ENCODE measurements at regions not wholly inside any gene's neighbourhood (a gene's known extent, or its start where the extent isn't known, plus 50 kb on each side); places are given as distances from the start of the nearest gene placed in this dataset.

- H3K9ac ChIP-seq (ENCODE audit: low read length), result no peak overlapping the region
- H3K4me3 Mint-ChIP-seq, result no peak overlapping the region
- no peaks in the 10 kb centered on the region for H3K4me1 ChIP-seq (ENCODE audit: control insufficient read depth in 2 of 2, insufficient read depth in 2 of 2, low read length in 2 of 2)
- H3K4me3 ChIP-seq (ENCODE audit: control extremely low read depth in 1 of 5, extremely low read depth in 1 of 5, insufficient read depth in 1 of 5, low read depth in 2 of 5, low read length in 4 of 5), result no peak overlapping the region
- no peak overlapping the region for H2AFZ ChIP-seq (ENCODE audit: insufficient read depth, low read depth, low read length, poor library complexity, severe bottlenecking)
- ATAC-seq (ENCODE audit: low read depth) (no peak), DNase-seq (no peak)
- intact Hi-C loops (cut with micrococcal nuclease), result no loop called here
- WGBS (ENCODE audit: insufficient coverage), result no CpG with 5 or more reads among the region's 7 CpGs
- H3K4me1 Mint-ChIP-seq, result no peaks in the 10 kb centered on the region
- H3K27ac ChIP-seq (ENCODE audit: low read length in 2 of 2), result no peak overlapping the region
- no peaks in the 10 kb centered on the region for H4K20me1 ChIP-seq (ENCODE audit: control insufficient read depth, insufficient read depth, low read length, poor library complexity, severe bottlenecking)
- H3K4me2 ChIP-seq (replicated peaks; ENCODE audit: low read depth, low read length, poor library complexity, severe bottlenecking), result no peak overlapping the region
- H3K27ac Mint-ChIP-seq, result no peak overlapping the region
- no peaks in the 10 kb centered on the region for H3K27me3 ChIP-seq (replicated peaks in 1 of 4; ENCODE audit: control extremely low read depth in 1 of 4, control insufficient read depth in 3 of 4, insufficient read depth in 4 of 4, low read length in 3 of 4)
- H3K79me2 ChIP-seq (ENCODE audit: control insufficient read depth, insufficient read depth, low read length), result no peaks in the 10 kb centered on the region
- ChIA-PET POLR2A (interaction anchor here (0.6 kb wide), 1 partner anchor 169 kb away, joined by 4 read pairs; no protein-coding TSS in a partner anchor), CTCF (no interaction called here)
- TF ChIP-seq, protein P1, sequence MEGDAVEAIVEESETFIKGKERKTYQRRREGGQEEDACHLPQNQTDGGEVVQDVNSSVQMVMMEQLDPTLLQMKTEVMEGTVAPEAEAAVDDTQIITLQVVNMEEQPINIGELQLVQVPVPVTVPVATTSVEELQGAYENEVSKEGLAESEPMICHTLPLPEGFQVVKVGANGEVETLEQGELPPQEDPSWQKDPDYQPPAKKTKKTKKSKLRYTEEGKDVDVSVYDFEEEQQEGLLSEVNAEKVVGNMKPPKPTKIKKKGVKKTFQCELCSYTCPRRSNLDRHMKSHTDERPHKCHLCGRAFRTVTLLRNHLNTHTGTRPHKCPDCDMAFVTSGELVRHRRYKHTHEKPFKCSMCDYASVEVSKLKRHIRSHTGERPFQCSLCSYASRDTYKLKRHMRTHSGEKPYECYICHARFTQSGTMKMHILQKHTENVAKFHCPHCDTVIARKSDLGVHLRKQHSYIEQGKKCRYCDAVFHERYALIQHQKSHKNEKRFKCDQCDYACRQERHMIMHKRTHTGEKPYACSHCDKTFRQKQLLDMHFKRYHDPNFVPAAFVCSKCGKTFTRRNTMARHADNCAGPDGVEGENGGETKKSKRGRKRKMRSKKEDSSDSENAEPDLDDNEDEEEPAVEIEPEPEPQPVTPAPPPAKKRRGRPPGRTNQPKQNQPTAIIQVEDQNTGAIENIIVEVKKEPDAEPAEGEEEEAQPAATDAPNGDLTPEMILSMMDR (IDR thresholded peaks at IDR 0.05), result no peak
- no peak for TF ChIP-seq EZH2 (IDR thresholded peaks at IDR 0.05; ENCODE audit: borderline replicate concordance, insufficient read depth, low read depth, low read length, poor library complexity, severe bottlenecking)
- H3K36me3 ChIP-seq (replicated peaks in 1 of 2; ENCODE audit: control extremely low read depth in 1 of 2, control insufficient read depth in 1 of 2, extremely low read depth in 1 of 2, insufficient read depth in 2 of 2, low read length in 1 of 2), result no peaks in the 10 kb centered on the region
- no peaks in the 10 kb centered on the region for H3K9me3 Mint-ChIP-seq (ENCODE audit: insufficient read depth)
- H3K27me3 Mint-ChIP-seq, result no peaks in the 10 kb centered on the region
- H3K9me3 ChIP-seq (ENCODE audit: control extremely low read depth in 1 of 3, control insufficient read depth in 2 of 3, insufficient read depth in 1 of 3, low read length in 2 of 3), result no peaks in the 10 kb centered on the region
These were observed 116.1 kb downstream of the ARL4A start for GRCh38 chr7:12803542-12803941.

- POLR2A ChIA-PET, result no interaction called here
- ATAC-seq (ENCODE audit: low read depth) (no peak), DNase-seq (no peak)
- Histone ChIP-seq H3K4me3 (ENCODE audit: control extremely low read depth in 1 of 5, extremely low read depth in 1 of 5, insufficient read depth in 1 of 5, low read depth in 2 of 5, low read length in 4 of 5) (no peak overlapping the region), H3K27ac (ENCODE audit: low read length in 2 of 2) (no peak overlapping the region), H3K4me1 (ENCODE audit: control insufficient read depth in 2 of 2, insufficient read depth in 2 of 2, low read length in 2 of 2) (no peaks in the 10 kb centered on the region), H3K4me2 (replicated peaks; ENCODE audit: low read depth, low read length, poor library complexity, severe bottlenecking) (no peak overlapping the region), H3K9ac (ENCODE audit: low read length) (no peak overlapping the region), H3K27me3 (replicated peaks in 1 of 4; ENCODE audit: control extremely low read depth in 1 of 4, control insufficient read depth in 3 of 4, insufficient read depth in 4 of 4, low read length in 3 of 4) (no peaks in the 10 kb centered on the region), H4K20me1 (ENCODE audit: control insufficient read depth, insufficient read depth, low read length, poor library complexity, severe bottlenecking) (no peaks in the 10 kb centered on the region), H3K9me3 (ENCODE audit: control extremely low read depth in 1 of 3, control insufficient read depth in 2 of 3, insufficient read depth in 1 of 3, low read length in 2 of 3) (no peaks in the 10 kb centered on the region), H3K36me3 (replicated peaks in 1 of 2; ENCODE audit: control extremely low read depth in 1 of 2, control insufficient read depth in 1 of 2, extremely low read depth in 1 of 2, insufficient read depth in 2 of 2, low read length in 1 of 2) (no peaks in the 10 kb centered on the region), H2AFZ (ENCODE audit: insufficient read depth, low read depth, low read length, poor library complexity, severe bottlenecking) (no peak overlapping the region), H3K79me2 (ENCODE audit: control insufficient read depth, insufficient read depth, low read length) (no peaks in the 10 kb centered on the region)
- TF ChIP-seq, protein P1 (IDR thresholded peaks at IDR 0.05), result no peak
- no peak for TF ChIP-seq EZH2 (IDR thresholded peaks at IDR 0.05; ENCODE audit: borderline replicate concordance, insufficient read depth, low read depth, low read length, poor library complexity, severe bottlenecking)
- Mint-ChIP-seq H3K4me1 (no peaks in the 10 kb centered on the region), H3K9me3 (ENCODE audit: insufficient read depth) (no peaks in the 10 kb centered on the region), H3K4me3 (no peak overlapping the region), H3K27me3 (no peaks in the 10 kb centered on the region), H3K27ac (no peak overlapping the region)
- intact Hi-C loops (cut with micrococcal nuclease), result no loop called here
- CTCF ChIA-PET, result no interaction called here
- no CpG with 5 or more reads among the region's 1 CpG for WGBS (ENCODE audit: insufficient coverage)
These were observed 118.1 kb downstream of the ARL4A start for GRCh38 chr7:12805518-12805928.
